H1 (cell line): ENCODE measurements at regions not wholly inside any gene's neighbourhood (a gene's known extent, or its start where the extent isn't known, plus 50 kb on each side); places are given as distances from the start of the nearest gene placed in this dataset.

ENCODE experiments used
- CTCF ChIA-PET: fragments of 300-600 bp; sonication (Branson Sonifier 250); formaldehyde crosslinking; loops from one replicate; lab custom pipeline; 2021; ENCODE audit not compliant: partially characterized antibody; lab: Charles Lee
- POLR2A ChIA-PET: fragments of 300-600 bp; sonication (Branson Sonifier 250); formaldehyde crosslinking; loops from one replicate; lab custom pipeline; 2021; ENCODE audit warnings: inconsistent platforms; ENCODE audit not compliant: partially characterized antibody; lab: Charles Lee
- DNase-seq, 2 experiments: peaks; one replicate each; pipeline versions ENCODE4 v3.0.0 to v3.0.0-alpha.2; 2010 to 2022; ENCODE audit warnings: low spot score in 2 of 2, low read depth in 1 of 2, mixed read lengths in 1 of 2
- FAIRE-seq: peaks from 2 replicates; lab custom pipeline; 2011; peaks lifted over from hg19 to GRCh38; lab: Jason Lieb, UNC
- H2AFZ ChIP-seq: 2 replicates; pipeline ENCODE4 v1.8.1; 2012; ENCODE audit warnings: low read length, inconsistent platforms
- H2AK5ac ChIP-seq: 2 replicates; pipeline ENCODE4 v1.6.1; 2013; ENCODE audit warnings: low read depth, low read length
- H2BK120ac ChIP-seq: replicated peaks from 2 replicates; pipeline ENCODE3; 2013; ENCODE audit warnings: low read depth, low read length, inconsistent platforms
- H2BK12ac ChIP-seq: 2 replicates; pipeline ENCODE4 v1.6.1; 2013; ENCODE audit warnings: low read depth, low read length
- H2BK15ac ChIP-seq: 2 replicates; pipeline ENCODE4 v1.6.1; 2013; ENCODE audit warnings: low read length
- H2BK20ac ChIP-seq: 2 replicates; pipeline ENCODE4 v1.6.1; 2013; ENCODE audit warnings: low read length
- H2BK5ac ChIP-seq: 2 replicates; pipeline ENCODE4 v1.6.1; 2013; ENCODE audit warnings: low read depth, low read length
- H3K14ac ChIP-seq: 2 replicates; pipeline ENCODE4 v1.6.1; 2013; ENCODE audit warnings: inconsistent platforms; ENCODE audit not compliant: insufficient read length
- H3K18ac ChIP-seq: 2 replicates; pipeline ENCODE4 v1.6.1; 2013; ENCODE audit warnings: low read length; ENCODE audit errors: extremely low read depth
- H3K23ac ChIP-seq: 2 replicates; pipeline ENCODE4 v1.6.1; 2013; ENCODE audit warnings: inconsistent platforms; ENCODE audit not compliant: insufficient read length
- H3K23me2 ChIP-seq: 2 replicates; pipeline ENCODE4 v1.6.1; 2013; ENCODE audit warnings: low read depth, low read length
- H3K27ac ChIP-seq: 2 replicates; pipeline ENCODE4 v1.6.1; 2011; ENCODE audit warnings: low read depth, low read length, inconsistent platforms
- H3K27me3 ChIP-seq, 4 experiments: replicated peaks in 1 of 4; 1 replicate in 1 of 4; 2 replicates in 3 of 4; pipeline versions ENCODE4 v1.6.1 to v1.8.1; 2011 to 2013; ENCODE audit warnings: low read length in 3 of 4, mild to moderate bottlenecking in 3 of 4, inconsistent platforms in 2 of 4, mixed read lengths in 2 of 4, moderate library complexity in 1 of 4; ENCODE audit not compliant: control insufficient read depth in 3 of 4, insufficient read depth in 3 of 4; ENCODE audit errors: extremely low read depth in 1 of 4
- H3K36me3 ChIP-seq, 4 experiments: 2 replicates each; pipeline versions ENCODE4 v1.6.1 to v1.8.1; 2011 to 2013; ENCODE audit warnings: mild to moderate bottlenecking in 4 of 4, low read length in 3 of 4, moderate library complexity in 2 of 4, control low read depth in 1 of 4, inconsistent platforms in 1 of 4; ENCODE audit not compliant: insufficient read depth in 4 of 4, control insufficient read depth in 2 of 4
- H3K4ac ChIP-seq: replicated peaks from 2 replicates; pipeline ENCODE3; 2013; ENCODE audit warnings: low read length, low read depth, mixed read lengths, inconsistent platforms; ENCODE audit not compliant: insufficient read length
- H3K4me1 ChIP-seq, 4 experiments: replicated peaks in 1 of 4; 1 replicate in 1 of 4; 2 replicates in 3 of 4; pipeline versions ENCODE4 v1.6.1 to v1.8.1; 2011 to 2013; ENCODE audit warnings: low read length in 3 of 4, inconsistent platforms in 2 of 4, mixed read lengths in 1 of 4; ENCODE audit not compliant: insufficient read depth in 4 of 4, control insufficient read depth in 3 of 4
- H3K4me2 ChIP-seq, 2 experiments: 2 replicates each; pipeline versions ENCODE4 v1.6.1 to v1.8.1; 2011 to 2013; ENCODE audit warnings: low read depth in 2 of 2, low read length in 2 of 2, control low read depth in 1 of 2, inconsistent platforms in 1 of 2, mild to moderate bottlenecking in 1 of 2; ENCODE audit not compliant: insufficient read depth in 1 of 2
- H3K4me3 ChIP-seq, 4 experiments: fragments of 200-600, 300-600 bp in 1 of 4; sonication (generic), shearing (Covaris generic), sonication (Bioruptor Twin) in 1 of 4; 2 replicates each; pipeline versions ENCODE4 v1.5.1 to v1.8.1; 2011 to 2016; ENCODE audit warnings: low read length in 4 of 4, low read depth in 3 of 4, control low read depth in 2 of 4, inconsistent platforms in 2 of 4, mild to moderate bottlenecking in 2 of 4, mixed read lengths in 1 of 4, moderate library complexity in 1 of 4; ENCODE audit not compliant: insufficient read depth in 2 of 4; ENCODE audit errors: extremely low read depth in 1 of 4
- H3K56ac ChIP-seq: replicated peaks from 2 replicates; pipeline ENCODE3; 2013; ENCODE audit warnings: low read depth, mild to moderate bottlenecking, mixed read lengths, low read length, inconsistent platforms; ENCODE audit not compliant: insufficient read length
- H3K79me1 ChIP-seq: 2 replicates; pipeline ENCODE4 v1.6.1; 2013; ENCODE audit warnings: low read depth, low read length, control low read depth
- H3K79me2 ChIP-seq, 2 experiments: 2 replicates each; pipeline versions ENCODE4 v1.6.1 to v1.8.1; 2012 to 2013; ENCODE audit warnings: low read length in 2 of 2, mild to moderate bottlenecking in 2 of 2, inconsistent platforms in 1 of 2; ENCODE audit not compliant: insufficient read depth in 2 of 2, control insufficient read depth in 1 of 2
- H3K9ac ChIP-seq, 4 experiments: replicated peaks in 1 of 4; 1 replicate in 1 of 4; 2 replicates in 3 of 4; pipeline versions ENCODE4 v1.6.1 to v1.8.1; 2011 to 2013; ENCODE audit warnings: low read depth in 3 of 4, low read length in 3 of 4, control low read depth in 2 of 4, mild to moderate bottlenecking in 2 of 4, moderate library complexity in 2 of 4, inconsistent platforms in 1 of 4; ENCODE audit errors: extremely low read depth in 1 of 4
- H3K9me3 ChIP-seq, 2 experiments: 2 replicates each; pipeline versions ENCODE4 v1.6.1 to v1.8.1; 2012 to 2013; ENCODE audit warnings: mild to moderate bottlenecking in 2 of 2, moderate library complexity in 2 of 2, control low read depth in 1 of 2, inconsistent platforms in 1 of 2, low read depth in 1 of 2, low read length in 1 of 2, mixed read lengths in 1 of 2; ENCODE audit not compliant: insufficient read depth in 2 of 2
- H4K20me1 ChIP-seq, 2 experiments: replicated peaks in 1 of 2; 2 replicates each; pipeline versions ENCODE3 to v1.8.1; 2011 to 2013; ENCODE audit warnings: inconsistent platforms in 2 of 2, low read length in 2 of 2, mild to moderate bottlenecking in 1 of 2; ENCODE audit not compliant: insufficient read depth in 2 of 2, control insufficient read depth in 1 of 2
- H4K5ac ChIP-seq: 2 replicates; pipeline ENCODE4 v1.6.1; 2013; ENCODE audit warnings: low read length, low read depth, mixed read lengths, inconsistent platforms; ENCODE audit not compliant: insufficient read length
- H4K8ac ChIP-seq: 2 replicates; pipeline ENCODE4 v1.8.0; 2013; ENCODE audit warnings: mild to moderate bottlenecking, moderate library complexity, low read length, inconsistent platforms; ENCODE audit not compliant: insufficient read depth; ENCODE audit errors: extremely low read depth
- H4K91ac ChIP-seq: replicated peaks from 2 replicates; pipeline ENCODE3; 2013; ENCODE audit warnings: low read length, mixed read lengths, inconsistent platforms; ENCODE audit not compliant: insufficient read length
- ASH2L ChIP-seq: fragments of 200-600, 300-600 bp; sonication (generic); IDR thresholded peaks from one replicate; pipeline ENCODE4 v1.7.1; 2017; ENCODE audit warnings: low read length
- POU5F1 ChIP-seq: IDR thresholded peaks from 2 replicates; pipeline ENCODE4 v1.6.1; 2011; ENCODE audit warnings: low read depth, mild to moderate bottlenecking, low read length, moderate library complexity
- WGBS, 2 experiments: shearing (Covaris generic) in 1 of 2; methylation state at CpG; one replicate each; pipeline versions ENCODE4 v1.1.6 to v1.1.7; 2013 to 2015; ENCODE audit warnings: low lambda C conversion rate in 2 of 2, mixed read lengths in 2 of 2, inconsistent platforms in 1 of 2, low coverage in 1 of 2, missing lambda C conversion rate in 1 of 2; ENCODE audit not compliant: insufficient replicate concordance in 2 of 2, insufficient coverage in 1 of 2, insufficient read length in 1 of 2; ENCODE audit errors: extremely low coverage in 1 of 2, missing lambda C conversion rate in 1 of 2; 5-methylcytosine and 5-hydroxymethylcytosine counted together

- no peak overlapping the region for H3K14ac ChIP-seq
- H3K79me1 ChIP-seq, result no peaks in the 10 kb centered on the region
- CTCF ChIA-PET, result no interaction called here
- H4K91ac ChIP-seq, result no peak overlapping the region
- peaks cover 0 to 6% (median 3%) of the 10 kb centered on the region in 4 experiments; a peak in 3 of 7 replicates for H3K4me1 ChIP-seq
- WGBS, 2 experiments, result 66% methylated on average over 3 of the region's 3 CpGs; no CpG with 5 or more reads in 1 of the 2 experiments
- no peak overlapping the region for H3K27ac ChIP-seq
- no peak overlapping the region for H3K9ac ChIP-seq
- H2BK120ac ChIP-seq, result no peak overlapping the region
- POLR2A ChIA-PET, result no interaction called here
- no peaks in the 10 kb centered on the region for H3K36me3 ChIP-seq
- no peak overlapping the region for H3K4ac ChIP-seq
- H3K23ac ChIP-seq, result no peak overlapping the region
- no peaks in the 10 kb centered on the region for H3K23me2 ChIP-seq
- H2AFZ ChIP-seq, result 0 out of 2 replicates have a peak overlapping the region, but pooled peaks have one; percentile 26
- FAIRE-seq (no peak), DNase-seq (peak in 1 of 2 experiments; percentile 2)
- no peaks in the 10 kb centered on the region for H4K20me1 ChIP-seq
- no peaks in the 10 kb centered on the region for H3K9me3 ChIP-seq
- no peak overlapping the region for H3K4me3 ChIP-seq
- H3K79me2 ChIP-seq, result no peaks in the 10 kb centered on the region
- H3K27me3 ChIP-seq, result no peaks in the 10 kb centered on the region
- H4K5ac ChIP-seq, result no peak overlapping the region
- no peak overlapping the region for H2BK12ac ChIP-seq
- H2BK5ac ChIP-seq, result no peak overlapping the region
- H3K4me2 ChIP-seq, result no peak overlapping the region
- no peak overlapping the region for H2AK5ac ChIP-seq
- H3K56ac ChIP-seq, result no peak overlapping the region
- no peak overlapping the region for H2BK15ac ChIP-seq
- TF ChIP-seq ASH2L (no peak), POU5F1 (no peak)
- H2BK20ac ChIP-seq, result no peak overlapping the region
- H3K18ac ChIP-seq, result no peak overlapping the region
- H4K8ac ChIP-seq, result no peak overlapping the region
Measured at GRCh38 chr5:67844924-67845323, 370.6 kb upstream of the PIK3R1 start.
